ENCODE measurements at regions not wholly inside any gene's neighbourhood (a gene's known extent, or its start where the extent isn't known, plus 50 kb on each side); places are given as distances from the start of the nearest gene placed in this dataset.

GRCh38 chr16:5336941-5337340, 239.3 kb upstream of the EEF2KMT start:
- no peak for TF ChIP-seq POLR2A (IDR thresholded peaks at IDR 0.05)
- no peak for TF ChIP-seq CTCF (IDR thresholded peaks at IDR 0.05)

All from vagina (tissue), 2 donors.